Ishikawa (cell line): ENCODE measurements at regions not wholly inside any gene's neighbourhood (a gene's known extent, or its start where the extent isn't known, plus 50 kb on each side); places are given as distances from the start of the nearest gene placed in this dataset.

Experiments
- CEBPB ChIP-seq: IDR thresholded peaks from 2 replicates; pipeline ENCODE4 v1.6.1; 2012
- EP300 ChIP-seq: IDR thresholded peaks from 2 replicates; pipeline ENCODE4 v1.6.1; 2012; ENCODE audit warnings: borderline replicate concordance
- MAX ChIP-seq: IDR thresholded peaks from 2 replicates; pipeline ENCODE4 v1.6.1; 2012
- NFIC ChIP-seq: IDR thresholded peaks from 2 replicates; pipeline ENCODE4 v1.6.1; 2012
- RAD21 ChIP-seq: IDR thresholded peaks from 2 replicates; pipeline ENCODE4 v1.6.1; 2012; ENCODE audit warnings: low read depth
- REST ChIP-seq: IDR thresholded peaks from 2 replicates; pipeline ENCODE4 v1.6.1; 2012; ENCODE audit warnings: low read depth, mild to moderate bottlenecking
- TAF1 ChIP-seq: IDR thresholded peaks from 2 replicates; pipeline ENCODE4 v1.6.1; 2012; ENCODE audit warnings: low read depth, mild to moderate bottlenecking
- YY1 ChIP-seq: IDR thresholded peaks from 2 replicates; pipeline ENCODE4 v1.6.1; 2012; ENCODE audit warnings: low read depth
- ZBTB7A ChIP-seq: IDR thresholded peaks from 2 replicates; pipeline ENCODE4 v1.6.1; 2012; ENCODE audit warnings: low read depth
- TF ChIP-seq, protein P1 (sequence below): IDR thresholded peaks from 2 replicates; pipeline ENCODE4 v1.6.1; 2012

DNA sequence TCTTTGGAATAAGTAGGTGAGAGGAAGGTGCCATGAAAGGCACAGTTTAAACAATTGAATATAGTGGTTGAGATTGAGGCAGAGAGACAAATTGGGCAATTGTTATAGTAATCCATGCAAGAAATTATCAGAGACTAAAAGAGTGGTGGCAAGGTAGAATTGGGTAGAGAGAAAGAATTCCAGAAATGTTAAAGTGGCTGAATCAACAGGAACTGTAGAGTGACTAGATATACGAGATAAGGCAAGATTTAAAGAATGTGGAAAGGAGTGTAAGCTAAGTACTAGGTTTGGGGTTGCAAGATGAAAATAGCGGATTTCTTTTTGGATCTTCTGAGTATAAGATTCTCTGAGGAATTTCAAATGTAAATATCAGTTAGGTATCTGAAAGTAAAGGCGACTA, 285.2 kb downstream of the DMRTA1 start:
- TF ChIP-seq ZBTB7A (no peak), RAD21 (no peak), NFIC (no peak), TAF1 (no peak), CEBPB (no peak), YY1 (no peak), MAX (no peak), REST (no peak), EP300 (no peak)
- TF ChIP-seq, protein P1, sequence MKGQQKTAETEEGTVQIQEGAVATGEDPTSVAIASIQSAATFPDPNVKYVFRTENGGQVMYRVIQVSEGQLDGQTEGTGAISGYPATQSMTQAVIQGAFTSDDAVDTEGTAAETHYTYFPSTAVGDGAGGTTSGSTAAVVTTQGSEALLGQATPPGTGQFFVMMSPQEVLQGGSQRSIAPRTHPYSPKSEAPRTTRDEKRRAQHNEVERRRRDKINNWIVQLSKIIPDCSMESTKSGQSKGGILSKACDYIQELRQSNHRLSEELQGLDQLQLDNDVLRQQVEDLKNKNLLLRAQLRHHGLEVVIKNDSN = no peak
